Left ventricle myocardium inferior (tissue), 1 donor: ENCODE measurements at regions not wholly inside any gene's neighbourhood (a gene's known extent, or its start where the extent isn't known, plus 50 kb on each side); places are given as distances from the start of the nearest gene placed in this dataset.

ENCODE experiments used
- DNase-seq: peaks from one replicate; pipeline ENCODE4 v3.0.0-alpha.2; 2020
- H3K27ac ChIP-seq: fragments of 200-600 bp; replicated peaks from 2 replicates; pipeline ENCODE4 v1.8.0; 2021
- H3K27me3 ChIP-seq: fragments of 200-600 bp; 2 replicates; pipeline ENCODE4 v1.8.0; 2021; ENCODE audit warnings: low read depth
- H3K36me3 ChIP-seq: fragments of 200-600 bp; 2 replicates; pipeline ENCODE4 v1.8.0; 2021
- H3K4me1 ChIP-seq: fragments of 200-600 bp; 2 replicates; pipeline ENCODE4 v1.8.0; 2021
- H3K4me3 ChIP-seq: fragments of 200-600 bp; 2 replicates; pipeline ENCODE4 v1.8.0; 2021; ENCODE audit warnings: mild to moderate bottlenecking, moderate library complexity
- H3K9me3 ChIP-seq: fragments of 200-600 bp; replicated peaks from 2 replicates; pipeline ENCODE4 v1.8.0; 2021
- intact Hi-C: fragments of 100-400 bp; cut with micrococcal nuclease; formaldehyde crosslinking; loops from one replicate; pipeline ENCODE4 v1.11.0; 2022
- TF ChIP-seq, protein P1 (sequence below): fragments of 200-600 bp; IDR thresholded peaks from 2 replicates; pipeline ENCODE4 v1.8.0; 2021; ENCODE audit warnings: antibody characterized with exemption, mild to moderate bottlenecking, borderline replicate concordance
- donor health status: DM: no; HTN: yes; CAD: no; lungs with severe emphysema.

DNA sequence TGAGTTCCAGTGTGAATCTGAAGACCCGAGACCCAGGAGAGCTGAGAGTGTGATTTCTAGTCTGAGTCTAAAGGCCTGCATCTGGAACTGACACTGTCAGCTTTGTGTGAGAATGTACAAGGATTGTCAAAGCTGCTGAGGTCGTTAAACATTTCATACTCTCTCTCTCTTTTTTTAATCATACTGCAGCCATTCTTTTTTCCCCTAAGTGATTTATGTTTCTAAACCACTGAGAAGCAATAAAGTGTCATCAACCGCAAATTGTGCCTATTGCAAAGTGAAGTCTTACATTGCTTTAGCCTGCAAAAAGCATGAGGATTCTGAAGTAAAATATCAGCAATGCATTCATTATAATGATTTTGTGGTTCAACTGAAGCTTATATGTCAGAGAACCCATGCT is 106.0 kb downstream of the ASMT start:
- H3K4me1 ChIP-seq, result no peaks in the 10 kb centered on the region
- no peak overlapping the region for H3K27ac ChIP-seq
- TF ChIP-seq, protein P1, sequence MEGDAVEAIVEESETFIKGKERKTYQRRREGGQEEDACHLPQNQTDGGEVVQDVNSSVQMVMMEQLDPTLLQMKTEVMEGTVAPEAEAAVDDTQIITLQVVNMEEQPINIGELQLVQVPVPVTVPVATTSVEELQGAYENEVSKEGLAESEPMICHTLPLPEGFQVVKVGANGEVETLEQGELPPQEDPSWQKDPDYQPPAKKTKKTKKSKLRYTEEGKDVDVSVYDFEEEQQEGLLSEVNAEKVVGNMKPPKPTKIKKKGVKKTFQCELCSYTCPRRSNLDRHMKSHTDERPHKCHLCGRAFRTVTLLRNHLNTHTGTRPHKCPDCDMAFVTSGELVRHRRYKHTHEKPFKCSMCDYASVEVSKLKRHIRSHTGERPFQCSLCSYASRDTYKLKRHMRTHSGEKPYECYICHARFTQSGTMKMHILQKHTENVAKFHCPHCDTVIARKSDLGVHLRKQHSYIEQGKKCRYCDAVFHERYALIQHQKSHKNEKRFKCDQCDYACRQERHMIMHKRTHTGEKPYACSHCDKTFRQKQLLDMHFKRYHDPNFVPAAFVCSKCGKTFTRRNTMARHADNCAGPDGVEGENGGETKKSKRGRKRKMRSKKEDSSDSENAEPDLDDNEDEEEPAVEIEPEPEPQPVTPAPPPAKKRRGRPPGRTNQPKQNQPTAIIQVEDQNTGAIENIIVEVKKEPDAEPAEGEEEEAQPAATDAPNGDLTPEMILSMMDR, result no peak
- H3K4me3 ChIP-seq, result no peak overlapping the region
- intact Hi-C loops, result no loop called here
- DNase-seq, result no peak
- H3K9me3 ChIP-seq, result no peaks in the 10 kb centered on the region
- H3K27me3 ChIP-seq, result no peaks in the 10 kb centered on the region
- no peaks in the 10 kb centered on the region for H3K36me3 ChIP-seq

DNA sequence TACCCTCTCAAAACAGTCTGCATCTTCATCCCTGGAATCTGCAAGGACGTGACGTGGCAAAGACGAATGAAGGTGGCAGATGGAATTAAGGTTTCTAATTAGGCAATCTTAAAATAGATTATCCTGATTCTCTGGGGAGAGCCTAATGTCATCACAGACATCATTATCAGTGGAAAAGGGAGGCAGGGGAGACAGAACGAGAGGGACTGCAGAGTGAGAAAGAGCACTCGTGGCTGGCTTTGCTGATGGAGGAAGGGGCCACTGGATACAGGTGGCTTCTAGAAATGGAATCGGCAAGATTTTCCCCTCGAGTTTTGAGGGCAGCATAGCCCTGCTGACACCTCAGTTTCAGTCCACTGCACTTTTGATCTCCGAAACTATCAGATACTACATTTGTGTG is 110.6 kb downstream of the ASMT start:
- H3K27ac ChIP-seq, result no peak overlapping the region
- no peak for DNase-seq
- no peaks in the 10 kb centered on the region for H3K27me3 ChIP-seq
- H3K9me3 ChIP-seq, result peaks cover 4% of the 10 kb centered on the region
- TF ChIP-seq, protein P1, result no peak
- no peaks in the 10 kb centered on the region for H3K36me3 ChIP-seq
- intact Hi-C loops, result no loop called here
- H3K4me1 ChIP-seq, result no peaks in the 10 kb centered on the region
- no peak overlapping the region for H3K4me3 ChIP-seq

GRCh38 chrX:1727531-1728027 is 112.7 kb downstream of the ASMT start:
- Histone ChIP-seq H3K4me3 (no peak overlapping the region), H3K27ac (no peak overlapping the region), H3K9me3 (peaks cover 4% of the 10 kb centered on the region), H3K36me3 (no peaks in the 10 kb centered on the region), H3K27me3 (no peaks in the 10 kb centered on the region), H3K4me1 (no peaks in the 10 kb centered on the region)
- TF ChIP-seq, protein P1, result no peak
- no peak for DNase-seq
- intact Hi-C loops, result no loop called here

DNA sequence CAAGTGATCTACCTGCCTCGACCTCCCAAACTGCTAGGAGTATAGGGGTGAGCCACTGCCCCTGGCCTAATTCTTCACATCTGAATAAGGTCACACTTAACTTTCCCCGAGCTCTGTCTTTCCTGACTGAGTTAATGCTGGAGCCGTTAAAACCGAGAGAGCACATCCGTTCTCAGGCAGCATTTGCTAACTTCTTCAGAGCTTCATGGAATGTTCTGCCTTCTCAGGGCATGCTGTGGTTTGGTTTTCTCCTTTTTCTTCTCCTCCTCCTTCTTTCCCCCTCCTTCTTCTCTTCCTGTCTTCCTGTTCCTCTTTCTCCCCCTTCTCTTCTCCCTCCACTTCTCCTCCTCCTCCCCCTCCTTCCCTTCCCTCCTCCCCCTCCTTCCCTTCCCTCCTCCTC is 119.9 kb downstream of the ASMT start:
- Histone ChIP-seq H3K4me3 (no peak overlapping the region), H3K36me3 (no peaks in the 10 kb centered on the region), H3K27me3 (no peaks in the 10 kb centered on the region), H3K27ac (no peak overlapping the region), H3K4me1 (no peaks in the 10 kb centered on the region), H3K9me3 (peaks cover under 1% of the 10 kb centered on the region)
- DNase-seq, result no peak
- TF ChIP-seq, protein P1, result no peak
- intact Hi-C loops, result no loop called here

DNA sequence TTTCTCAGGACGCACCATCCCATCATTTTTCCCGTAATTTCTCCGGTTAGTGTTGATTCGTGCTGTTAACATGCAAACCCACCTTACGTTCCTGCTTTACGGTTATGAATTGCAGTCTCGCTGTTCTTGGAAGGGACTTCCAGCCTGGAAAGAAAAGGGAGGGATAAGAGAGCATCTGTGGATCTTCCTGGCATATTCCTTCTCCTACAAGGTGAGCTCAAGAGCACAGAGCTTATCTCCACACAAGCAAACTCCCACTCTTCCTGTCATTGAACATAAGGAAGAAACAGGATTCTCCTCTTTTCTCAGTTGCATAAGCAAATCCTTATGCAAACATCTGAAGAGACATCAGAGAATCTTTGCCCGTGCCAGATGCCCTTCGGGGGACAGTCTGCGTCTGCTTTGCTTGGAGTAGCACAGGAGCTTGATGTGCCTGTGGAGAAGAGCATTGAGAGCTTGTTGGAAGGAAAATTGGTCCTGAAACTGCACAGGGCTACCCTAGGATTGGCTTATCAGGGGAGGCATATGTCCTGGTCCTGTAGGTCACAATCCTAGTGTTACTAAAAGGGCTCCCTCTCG is 127.0 kb downstream of the ASMT start:
- TF ChIP-seq, protein P1, result no peak
- H3K27ac ChIP-seq, result no peak overlapping the region
- H3K9me3 ChIP-seq, result peaks cover 4% of the 10 kb centered on the region
- H3K27me3 ChIP-seq, result peaks cover 7% of the 10 kb centered on the region
- intact Hi-C loops, result no loop called here
- no peaks in the 10 kb centered on the region for H3K36me3 ChIP-seq
- no peak overlapping the region for H3K4me3 ChIP-seq
- H3K4me1 ChIP-seq, result no peaks in the 10 kb centered on the region
- DNase-seq, result no peak

DNA sequence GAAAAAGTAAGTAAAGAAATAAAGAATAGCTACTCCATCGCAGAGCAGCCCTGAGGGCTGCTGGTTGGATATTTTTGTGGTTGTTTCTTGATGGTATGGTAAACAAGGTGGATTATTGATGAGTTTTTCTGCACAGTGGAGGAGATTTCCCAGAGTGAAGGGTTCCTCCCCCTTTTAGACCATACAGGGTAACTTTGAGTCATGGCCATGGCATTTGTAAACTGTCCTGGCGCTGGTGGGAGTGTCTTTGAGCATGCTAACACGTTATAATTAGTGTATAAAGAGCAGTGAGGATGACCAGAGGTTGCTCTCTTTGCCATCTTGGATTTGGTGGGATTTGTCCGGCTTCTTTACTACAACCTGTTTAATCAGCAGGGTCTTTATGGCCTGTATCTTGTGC is 128.2 kb downstream of the ASMT start:
- H3K4me3 ChIP-seq, result no peak overlapping the region
- intact Hi-C loops, result no loop called here
- no peak overlapping the region for H3K27ac ChIP-seq
- TF ChIP-seq, protein P1, result no peak
- no peaks in the 10 kb centered on the region for H3K4me1 ChIP-seq
- peaks cover 5% of the 10 kb centered on the region for H3K9me3 ChIP-seq
- no peak for DNase-seq
- peaks cover 7% of the 10 kb centered on the region for H3K27me3 ChIP-seq
- H3K36me3 ChIP-seq, result no peaks in the 10 kb centered on the region
